Peyer's patch (tissue), 4 donors: ENCODE measurements at regions not wholly inside any gene's neighbourhood (a gene's known extent, or its start where the extent isn't known, plus 50 kb on each side); places are given as distances from the start of the nearest gene placed in this dataset.

Experiments
- DNase-seq, 3 donors: peaks; one replicate each; pipeline ENCODE4 v3.0.0-alpha.2; 2017 to 2019
- H3K27ac ChIP-seq, 4 donors: fragments of 200-600 bp; sonication (generic); one replicate each; pipeline ENCODE4 v1.5.1; 2016 to 2019
- H3K27me3 ChIP-seq, 2 donors: fragments of 200-600 bp; sonication (generic); one replicate each; pipeline ENCODE4 v1.5.1; 2019
- H3K36me3 ChIP-seq, 3 donors: fragments of 200-600 bp; sonication (generic); one replicate each; pipeline ENCODE4 v1.5.1; 2016 to 2019
- H3K4me1 ChIP-seq, 4 donors: fragments of 200-600 bp; sonication (generic); one replicate each; pipeline ENCODE4 v1.5.1; 2016 to 2019
- H3K4me3 ChIP-seq, 4 donors: fragments of 200-600 bp; sonication (generic); 1 replicate in 3 of 4; 2 replicates in 1 of 4; pipeline ENCODE4 v1.5.1; 2016 to 2019; ENCODE audit warnings: mild to moderate bottlenecking in 1 of 4
- H3K9me3 ChIP-seq, 4 donors: fragments of 200-600 bp; sonication (generic); one replicate each; pipeline ENCODE4 v1.5.1; 2016 to 2019; ENCODE audit warnings: mild to moderate bottlenecking in 1 of 4
- CTCF ChIP-seq, 6 experiments: fragments of 450-650 bp in 4 of 6; fragments of 200-600 bp in 2 of 6; sonication (generic) in 1 of 6; IDR thresholded peaks; one replicate each; pipeline ENCODE4 v1.5.1; 2017 to 2019; ENCODE audit warnings: antibody characterized with exemption in 6 of 6, mild to moderate bottlenecking in 3 of 6, moderate library complexity in 1 of 6
- POLR2A ChIP-seq, 2 donors: fragments of 450-650 bp; IDR thresholded peaks; one replicate each; pipeline ENCODE4 v1.5.1; 2017; ENCODE audit warnings: antibody characterized with exemption in 2 of 2, mild to moderate bottlenecking in 2 of 2, moderate library complexity in 2 of 2

GRCh38 chr13:102993348-102993747 is 72.9 kb downstream of the SLC10A2 start:
- no peak for TF ChIP-seq POLR2A (IDR thresholded peaks at IDR 0.05)
- no peak for TF ChIP-seq CTCF (IDR thresholded peaks at IDR 0.05)
- Histone ChIP-seq H3K36me3 (no peaks in the 10 kb centered on the region), H3K27ac (no peak overlapping the region), H3K27me3 (no peaks in the 10 kb centered on the region), H3K9me3 (no peaks in the 10 kb centered on the region), H3K4me1 (no peaks in the 10 kb centered on the region), H3K4me3 (no peak overlapping the region)
- DNase-seq, result no peak

- TF ChIP-seq POLR2A (IDR thresholded peaks at IDR 0.05) (no peak), CTCF (IDR thresholded peaks at IDR 0.05) (no peak)
- Histone ChIP-seq H3K27me3 (no peaks in the 10 kb centered on the region), H3K4me1 (peaks cover 0 to 8% (median 0%) of the 10 kb centered on the region in 4 donors), H3K27ac (peak overlapping the region in 1 of 4 donors; percentile 17), H3K9me3 (peaks cover 0 to 10% (median 3%) of the 10 kb centered on the region in 4 donors), H3K4me3 (no peak overlapping the region), H3K36me3 (no peaks in the 10 kb centered on the region)
- DNase-seq, result no peak
Measured at GRCh38 chr13:102984210-102984609, 82.0 kb downstream of the SLC10A2 start.

GRCh38 chr13:102983496-102983895 is 82.7 kb downstream of the SLC10A2 start:
- Histone ChIP-seq H3K4me1 (peaks cover 0 to 8% (median 0%) of the 10 kb centered on the region in 4 donors), H3K27me3 (no peaks in the 10 kb centered on the region), H3K9me3 (peaks cover 0 to 10% (median 3%) of the 10 kb centered on the region in 4 donors), H3K36me3 (no peaks in the 10 kb centered on the region), H3K27ac (peak overlapping the region in 2 of 4 donors; percentile 54 to 77), H3K4me3 (no peak overlapping the region)
- TF ChIP-seq CTCF (IDR thresholded peaks at IDR 0.05) (no peak), POLR2A (IDR thresholded peaks at IDR 0.05) (no peak)
- DNase-seq, result peak in 1 of 3 donors; percentile 48

- TF ChIP-seq POLR2A (IDR thresholded peaks at IDR 0.05) (no peak), CTCF (IDR thresholded peaks at IDR 0.05) (no peak)
- Histone ChIP-seq H3K9me3 (no peaks in the 10 kb centered on the region), H3K36me3 (no peaks in the 10 kb centered on the region), H3K4me3 (no peak overlapping the region), H3K4me1 (peaks cover 0 to 14% (median 0%) of the 10 kb centered on the region in 4 donors), H3K27ac (no peak overlapping the region), H3K27me3 (no peaks in the 10 kb centered on the region)
- DNase-seq, result no peak
Measured at GRCh38 chr13:102980331-102980982, 85.8 kb downstream of the SLC10A2 start.

- Histone ChIP-seq H3K27me3 (no peaks in the 10 kb centered on the region), H3K4me3 (no peak overlapping the region), H3K27ac (peak overlapping the region in 3 of 4 donors; percentile 34 to 65 (median 63)), H3K9me3 (no peaks in the 10 kb centered on the region), H3K36me3 (no peaks in the 10 kb centered on the region), H3K4me1 (peaks cover 0 to 12% (median 0%) of the 10 kb centered on the region in 4 donors)
- TF ChIP-seq CTCF (IDR thresholded peaks at IDR 0.05) (no peak), POLR2A (IDR thresholded peaks at IDR 0.05) (no peak)
- DNase-seq, result no peak
Measured at GRCh38 chr13:102978168-102978567, 88.0 kb downstream of the SLC10A2 start.
